Epithelial cell of proximal tubule (primary cell): ENCODE measurements at regions not wholly inside any gene's neighbourhood (a gene's known extent, or its start where the extent isn't known, plus 50 kb on each side); places are given as distances from the start of the nearest gene placed in this dataset.

Source experiments
- DNase-seq: peaks from one replicate; pipeline ENCODE4 v3.0.0-alpha.2; 2011; ENCODE audit warnings: low read depth
- H3K4me3 ChIP-seq: 2 replicates; pipeline ENCODE4 v1.5.1; 2011; ENCODE audit warnings: low read depth, mild to moderate bottlenecking, low read length
- TF ChIP-seq, protein P1 (sequence below): conservative IDR thresholded peaks from 2 replicates; pipeline ENCODE4 v1.5.1; 2012; ENCODE audit warnings: low read depth, mild to moderate bottlenecking, low read length

DNA sequence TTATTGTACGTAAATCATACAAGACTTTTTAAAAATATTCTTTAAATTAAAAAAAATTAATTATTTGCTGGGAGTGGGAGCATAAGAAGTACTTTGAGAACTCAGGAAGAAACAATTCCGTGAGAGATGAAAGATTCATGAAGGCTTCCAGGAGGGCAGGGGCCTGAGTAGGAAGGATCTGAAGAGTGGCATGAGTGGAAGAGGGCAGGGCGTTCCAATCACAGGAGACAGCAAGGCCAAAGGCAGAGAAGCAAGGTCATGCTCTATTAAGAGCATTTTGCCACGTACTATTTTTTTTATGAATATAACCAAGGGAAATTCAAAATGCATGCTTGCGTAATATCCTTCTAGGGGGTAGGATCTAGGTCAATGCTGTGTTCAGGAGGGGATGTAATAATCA, 265.5 kb downstream of the ZNF608 start:
- no peak for DNase-seq
- TF ChIP-seq, protein P1, sequence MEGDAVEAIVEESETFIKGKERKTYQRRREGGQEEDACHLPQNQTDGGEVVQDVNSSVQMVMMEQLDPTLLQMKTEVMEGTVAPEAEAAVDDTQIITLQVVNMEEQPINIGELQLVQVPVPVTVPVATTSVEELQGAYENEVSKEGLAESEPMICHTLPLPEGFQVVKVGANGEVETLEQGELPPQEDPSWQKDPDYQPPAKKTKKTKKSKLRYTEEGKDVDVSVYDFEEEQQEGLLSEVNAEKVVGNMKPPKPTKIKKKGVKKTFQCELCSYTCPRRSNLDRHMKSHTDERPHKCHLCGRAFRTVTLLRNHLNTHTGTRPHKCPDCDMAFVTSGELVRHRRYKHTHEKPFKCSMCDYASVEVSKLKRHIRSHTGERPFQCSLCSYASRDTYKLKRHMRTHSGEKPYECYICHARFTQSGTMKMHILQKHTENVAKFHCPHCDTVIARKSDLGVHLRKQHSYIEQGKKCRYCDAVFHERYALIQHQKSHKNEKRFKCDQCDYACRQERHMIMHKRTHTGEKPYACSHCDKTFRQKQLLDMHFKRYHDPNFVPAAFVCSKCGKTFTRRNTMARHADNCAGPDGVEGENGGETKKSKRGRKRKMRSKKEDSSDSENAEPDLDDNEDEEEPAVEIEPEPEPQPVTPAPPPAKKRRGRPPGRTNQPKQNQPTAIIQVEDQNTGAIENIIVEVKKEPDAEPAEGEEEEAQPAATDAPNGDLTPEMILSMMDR, result no peak

DNA sequence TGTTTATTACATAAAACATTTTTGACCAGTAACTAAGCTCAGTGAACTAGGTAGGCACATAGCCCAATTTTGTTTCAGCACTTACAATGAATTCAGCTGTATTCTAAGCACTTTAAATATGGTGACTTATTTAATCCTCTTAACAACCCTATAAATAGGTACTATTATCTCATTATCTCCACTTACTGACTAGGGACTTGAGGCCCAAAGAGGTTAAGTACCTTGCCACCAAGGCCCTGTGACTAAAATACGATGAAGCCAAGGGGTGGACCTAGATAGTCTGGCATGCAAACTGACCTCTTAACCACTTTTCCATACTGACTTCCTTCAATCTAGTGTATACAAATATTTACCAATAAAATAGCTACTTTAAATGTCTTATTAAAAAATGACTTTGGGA, 266.4 kb downstream of the ZNF608 start:
- TF ChIP-seq, protein P1, result no peak
- H3K4me3 ChIP-seq, result no peak overlapping the region
- DNase-seq, result no peak

More for the DNA sequence above, 265.5 kb downstream of the ZNF608 start:
- no peak overlapping the region for H3K4me3 ChIP-seq

DNA sequence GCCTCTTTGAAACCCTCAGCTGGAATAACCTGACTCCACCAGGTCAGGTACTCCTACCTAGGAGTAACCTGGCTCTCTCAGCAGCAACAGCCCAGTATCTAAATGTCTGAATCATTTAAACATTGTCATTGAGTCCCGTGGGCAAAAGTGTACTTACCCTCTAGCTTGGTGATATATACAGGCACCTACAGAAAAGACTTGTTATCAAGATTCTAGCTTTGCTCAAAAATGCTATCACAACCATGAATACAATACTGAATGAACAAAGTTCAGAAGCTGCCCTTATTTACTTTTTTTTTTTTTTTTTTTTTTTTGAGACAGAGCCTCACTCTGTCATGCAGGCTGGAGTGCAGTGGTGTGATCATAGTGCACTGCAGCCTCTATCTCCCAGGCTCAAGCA, 268.2 kb downstream of the ZNF608 start:
- DNase-seq, result no peak
- TF ChIP-seq, protein P1, result no peak
- no peak overlapping the region for H3K4me3 ChIP-seq

DNA sequence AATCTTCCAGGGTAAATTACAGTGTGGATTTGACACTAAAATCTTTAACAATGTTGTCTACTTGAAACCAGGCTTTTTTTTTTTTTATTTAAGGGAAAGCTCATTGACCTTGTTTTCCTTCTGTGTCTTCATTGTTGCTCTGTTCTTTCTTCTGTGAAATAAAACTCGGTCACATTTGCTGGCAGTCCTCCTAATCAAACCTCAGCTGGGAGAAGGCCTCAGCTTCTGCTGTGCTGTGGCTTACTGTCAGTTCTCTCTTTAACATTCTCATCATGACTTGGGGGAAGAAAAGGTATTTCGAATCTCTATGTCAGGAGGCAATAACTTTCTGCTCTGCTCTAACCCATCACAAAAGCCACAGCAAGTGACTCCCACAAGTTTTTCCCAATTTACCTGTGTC, 268.9 kb downstream of the ZNF608 start:
- no peak for DNase-seq
- TF ChIP-seq, protein P1, result no peak

DNA sequence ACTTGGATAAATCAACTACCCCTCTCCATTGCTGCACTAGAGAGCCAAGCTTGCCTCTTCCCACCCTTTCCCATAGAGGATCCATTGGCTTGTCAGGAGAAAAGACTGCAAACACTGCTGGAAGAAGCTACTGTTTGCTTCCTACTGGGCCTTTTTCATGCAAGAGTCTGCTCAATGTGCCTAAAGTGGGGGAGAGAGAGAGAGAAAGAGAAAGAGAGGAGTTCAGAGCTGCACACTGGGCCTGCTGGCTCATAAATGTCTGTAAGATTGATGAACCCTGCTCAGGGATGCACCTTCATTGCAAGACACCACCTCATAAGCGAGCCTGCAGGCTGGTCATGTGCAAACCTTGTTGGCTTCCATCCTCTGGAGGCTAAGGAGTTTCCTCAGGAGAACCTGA, 269.4 kb downstream of the ZNF608 start:
- no peak for DNase-seq
- TF ChIP-seq, protein P1, result no peak
- H3K4me3 ChIP-seq, result no peak overlapping the region

More for the DNA sequence above, 268.9 kb downstream of the ZNF608 start:
- no peak overlapping the region for H3K4me3 ChIP-seq

DNA sequence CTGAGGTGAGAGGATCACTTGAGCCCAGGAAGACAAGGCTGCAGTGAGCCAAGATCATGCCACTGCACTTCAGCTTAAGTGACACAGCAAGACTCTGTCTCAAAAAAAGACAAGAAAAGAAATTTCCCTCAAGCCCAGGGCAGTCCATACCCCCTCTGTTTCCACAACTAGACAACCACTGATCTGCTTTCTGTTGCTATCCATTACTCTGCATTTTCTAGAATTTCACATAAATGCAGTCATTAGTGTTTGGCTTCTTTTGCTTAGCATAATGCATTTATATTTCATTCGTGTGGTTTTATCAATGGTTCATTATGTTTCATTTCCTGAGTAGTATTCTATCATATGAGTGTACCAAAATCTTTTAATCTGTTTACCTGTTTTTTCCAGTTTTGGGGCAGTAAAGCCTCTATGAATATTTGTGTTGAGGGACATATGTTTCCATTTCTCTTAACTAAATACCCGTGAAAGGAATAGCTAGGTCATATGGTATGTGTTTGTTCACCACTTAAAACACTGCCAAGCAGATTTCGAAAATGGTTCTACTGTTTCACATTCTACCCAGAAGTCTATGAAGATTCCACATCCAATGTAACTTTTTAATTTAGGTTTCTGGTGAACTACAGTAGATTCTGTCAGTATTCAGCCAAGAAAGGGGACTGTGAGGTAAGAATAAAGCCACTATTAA, 271.8 kb downstream of the ZNF608 start:
- no peak for DNase-seq
- TF ChIP-seq, protein P1, result no peak
- no peak overlapping the region for H3K4me3 ChIP-seq
